GM06990 (cell line): ENCODE measurements at regions not wholly inside any gene's neighbourhood (a gene's known extent, or its start where the extent isn't known, plus 50 kb on each side); places are given as distances from the start of the nearest gene placed in this dataset.
"Not testable (repeated sequence)": the region's sequence is repeated elsewhere in the genome, so short reads cannot be mapped to it uniquely, and the experiment has no call there.

Experiments
- DNase-seq: peaks from one replicate; pipeline ENCODE4 v3.0.0-alpha.2; 2011; ENCODE audit not compliant: insufficient read length; ENCODE audit errors: extremely low read depth
- H3K27me3 ChIP-seq: replicated peaks from 2 replicates; pipeline ENCODE4 v1.6.0; 2011; ENCODE audit warnings: low read length; ENCODE audit not compliant: control insufficient read depth, insufficient read depth
- H3K36me3 ChIP-seq: 2 replicates; pipeline ENCODE4 v1.5.1; 2011; ENCODE audit warnings: low read length; ENCODE audit not compliant: control insufficient read depth, insufficient read depth
- H3K4me3 ChIP-seq: replicated peaks from 2 replicates; pipeline ENCODE4 v1.5.1; 2011; ENCODE audit warnings: low read depth, mild to moderate bottlenecking, control low read depth, low read length
- CTCF ChIP-seq: IDR thresholded peaks from 2 replicates; pipeline ENCODE4 v1.5.1; 2011; ENCODE audit warnings: low read length, control low read depth, mild to moderate bottlenecking, inconsistent platforms; ENCODE audit not compliant: insufficient read depth, poor library complexity, severe bottlenecking

GRCh38 chrX:81959964-81960363 is 758.1 kb downstream of the SH3BGRL start:
- Histone ChIP-seq H3K4me3 (no peak overlapping the region), H3K36me3 (no peaks in the 10 kb centered on the region), H3K27me3 (no peaks in the 10 kb centered on the region)
- TF ChIP-seq CTCF: no peak
- no peak for DNase-seq

- not testable (repeated sequence) for H3K27me3 ChIP-seq, DNase-seq, H3K36me3 ChIP-seq, H3K4me3 ChIP-seq
Measured at GRCh38 chrX:81974413-81974812, 772.5 kb downstream of the SH3BGRL start.

GRCh38 chrX:81979806-81980515 is 778.1 kb downstream of the SH3BGRL start:
- H3K4me3 ChIP-seq: no peak overlapping the region
- TF ChIP-seq CTCF: no peak
- no peak for DNase-seq
- no peaks in the 10 kb centered on the region for H3K27me3 ChIP-seq
- H3K36me3 ChIP-seq: no peaks in the 10 kb centered on the region

- not testable (repeated sequence) for DNase-seq, H3K4me3 ChIP-seq, H3K36me3 ChIP-seq, H3K27me3 ChIP-seq
Measured at GRCh38 chrX:81987217-81987616, 785.3 kb downstream of the SH3BGRL start.

- Histone ChIP-seq H3K36me3 (no peaks in the 10 kb centered on the region), H3K27me3 (no peaks in the 10 kb centered on the region), H3K4me3 (no peak overlapping the region)
- DNase-seq: no peak
- TF ChIP-seq CTCF: no peak
Measured at GRCh38 chrX:81996166-81996565, 794.3 kb downstream of the SH3BGRL start.

- Histone ChIP-seq H3K36me3 (no peaks in the 10 kb centered on the region), H3K27me3 (no peaks in the 10 kb centered on the region), H3K4me3 (no peak overlapping the region)
- no peak for DNase-seq
- TF ChIP-seq CTCF: no peak
Measured at GRCh38 chrX:82029571-82030218, 827.8 kb downstream of the SH3BGRL start.
